RPMI7951 (cell line): ENCODE measurements at regions not wholly inside any gene's neighbourhood (a gene's known extent, or its start where the extent isn't known, plus 50 kb on each side); places are given as distances from the start of the nearest gene placed in this dataset.
A peak's percentile ranks its signal among the peaks of the same experiment; 100 is the strongest.
"Not testable (repeated sequence)": the region's sequence is repeated elsewhere in the genome, so short reads cannot be mapped to it uniquely, and the experiment has no call there.

Experiments used
- DNase-seq: peaks from one replicate; pipeline ENCODE4 v3.0.0-alpha.2; 2012; ENCODE audit warnings: low read depth

GRCh38 chr13:76014406-76015318 is 378.5 kb downstream of the LMO7 start:
- DNase-seq: peak; percentile 25

GRCh38 chr13:76012091-76012721 is 376.1 kb downstream of the LMO7 start:
- DNase-seq: no peak

GRCh38 chr13:76009267-76009890 is 373.2 kb downstream of the LMO7 start:
- DNase-seq: no peak

- no peak for DNase-seq
Observed at GRCh38 chr13:76004416-76004815, 368.3 kb downstream of the LMO7 start.

GRCh38 chr13:76000131-76000530 is 364.0 kb downstream of the LMO7 start:
- no peak for DNase-seq

GRCh38 chr13:75996582-75996981 is 360.5 kb downstream of the LMO7 start:
- DNase-seq: no peak

GRCh38 chr13:75995966-75996365 is 359.8 kb downstream of the LMO7 start:
- no peak for DNase-seq

GRCh38 chr13:75993823-75994222 is 357.7 kb downstream of the LMO7 start:
- DNase-seq: no peak

GRCh38 chr13:75993241-75993640 is 357.1 kb downstream of the LMO7 start:
- DNase-seq: no peak

GRCh38 chr13:75986818-75987217 is 350.7 kb downstream of the LMO7 start:
- DNase-seq: no peak

- no peak for DNase-seq
Observed at GRCh38 chr13:75985132-75985531, 349.0 kb downstream of the LMO7 start.

- DNase-seq: no peak
Observed at GRCh38 chr13:75978818-75979217, 342.7 kb downstream of the LMO7 start.

- DNase-seq: no peak
Observed at GRCh38 chr13:75968103-75968838, 332.1 kb downstream of the LMO7 start.

GRCh38 chr13:75963302-75963701 is 327.2 kb downstream of the LMO7 start:
- no peak for DNase-seq

- no peak for DNase-seq
Observed at GRCh38 chr13:75961911-75962310, 325.8 kb downstream of the LMO7 start.

- no peak for DNase-seq
Observed at GRCh38 chr13:75960538-75960994, 324.4 kb downstream of the LMO7 start.

GRCh38 chr13:75959861-75960481 is 323.8 kb downstream of the LMO7 start:
- DNase-seq: no peak

GRCh38 chr13:75953589-75953988 is 317.5 kb downstream of the LMO7 start:
- DNase-seq: not testable (repeated sequence)

GRCh38 chr13:75947448-75947847 is 311.3 kb downstream of the LMO7 start:
- no peak for DNase-seq

GRCh38 chr13:75946536-75947284 is 310.6 kb downstream of the LMO7 start:
- no peak for DNase-seq
